Suprapubic skin (tissue), 4 donors: ENCODE measurements at regions not wholly inside any gene's neighbourhood (a gene's known extent, or its start where the extent isn't known, plus 50 kb on each side); places are given as distances from the start of the nearest gene placed in this dataset.
"Not testable (repeated sequence)": the region's sequence is repeated elsewhere in the genome, so short reads cannot be mapped to it uniquely, and the experiment has no call there.

Experiments
- DNase-seq, 2 donors: peaks; one replicate each; pipeline ENCODE4 v3.0.0-alpha.2; 2019; ENCODE audit warnings: low spot score in 2 of 2
- H3K27ac ChIP-seq: fragments of 200-600 bp; sonication (generic); one replicate; pipeline ENCODE4 v1.5.1; 2019
- H3K27me3 ChIP-seq: fragments of 200-600 bp; sonication (generic); one replicate; pipeline ENCODE4 v1.5.1; 2019
- H3K36me3 ChIP-seq: fragments of 200-600 bp; sonication (generic); one replicate; pipeline ENCODE4 v1.5.1; 2019
- H3K4me1 ChIP-seq: fragments of 200-600 bp; sonication (generic); one replicate; pipeline ENCODE4 v1.5.1; 2019
- H3K4me3 ChIP-seq: fragments of 200-600 bp; sonication (generic); one replicate; pipeline ENCODE4 v1.5.1; 2019; ENCODE audit warnings: mild to moderate bottlenecking
- H3K9me3 ChIP-seq: fragments of 200-600 bp; sonication (generic); one replicate; pipeline ENCODE4 v1.5.1; 2019
- CTCF ChIP-seq, 2 donors: fragments of 200-600 bp in 1 of 2; fragments of 450-650 bp in 1 of 2; sonication (generic) in 1 of 2; IDR thresholded peaks; one replicate each; pipeline ENCODE4 v1.5.1; 2016 to 2019; ENCODE audit warnings: antibody characterized with exemption in 2 of 2, mild to moderate bottlenecking in 1 of 2, moderate library complexity in 1 of 2
- EP300 ChIP-seq: sonication (generic); formaldehyde crosslinking; IDR thresholded peaks from one replicate; pipeline ENCODE4 v1.6.1; 2017; ENCODE audit warnings: antibody characterized with exemption
- POLR2A ChIP-seq, 2 donors: fragments of 450-650 bp; IDR thresholded peaks; one replicate each; pipeline ENCODE4 v1.6.1; 2017; ENCODE audit warnings: antibody characterized with exemption in 2 of 2, mild to moderate bottlenecking in 2 of 2, moderate library complexity in 2 of 2
- POLR2AphosphoS5 ChIP-seq, 3 donors: sonication (generic); formaldehyde crosslinking; IDR thresholded peaks; one replicate each; pipeline ENCODE4 v1.6.1; 2017; ENCODE audit warnings: antibody characterized with exemption in 3 of 3
- WGBS: methylation state at CpG from one replicate; pipeline ENCODE4 v1.1.5; 2018; 5-methylcytosine and 5-hydroxymethylcytosine counted together

DNA sequence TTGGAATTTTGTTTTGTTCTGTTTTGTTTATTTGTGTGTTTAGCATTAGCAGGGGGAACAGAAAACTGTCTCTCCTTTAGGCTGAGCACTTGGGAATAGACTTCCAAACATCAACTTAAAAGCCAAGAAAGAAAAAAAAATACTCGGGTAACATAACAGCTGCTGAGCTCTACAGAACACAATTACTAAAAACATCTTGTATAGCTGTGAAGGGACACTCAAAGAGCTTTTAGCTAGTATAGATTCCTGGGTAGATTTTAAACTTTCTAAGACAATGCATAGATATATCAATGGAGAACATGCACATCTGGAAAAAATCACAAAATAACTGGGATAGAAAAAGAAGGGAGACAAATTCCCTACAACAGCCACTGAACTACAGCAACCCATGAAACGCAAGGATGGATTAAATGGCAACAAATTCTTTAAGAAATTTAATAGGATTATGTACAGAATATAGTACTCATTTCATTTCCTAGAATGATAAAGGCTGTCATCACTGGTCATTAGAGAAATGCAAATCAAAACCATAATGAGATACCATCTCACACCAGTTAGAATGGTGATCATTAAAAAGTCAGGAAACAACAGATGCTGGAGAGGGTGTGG lies 174.3 kb upstream of the KRR1 start:
- no peak overlapping the region for H3K27ac ChIP-seq
- no peaks in the 10 kb centered on the region for H3K9me3 ChIP-seq
- H3K36me3 ChIP-seq: no peaks in the 10 kb centered on the region
- peaks cover 7% of the 10 kb centered on the region for H3K4me1 ChIP-seq
- no peaks in the 10 kb centered on the region for H3K27me3 ChIP-seq
- DNase-seq: no peak
- no peak for TF ChIP-seq POLR2AphosphoS5 (IDR thresholded peaks at IDR 0.05)
- no peak for TF ChIP-seq CTCF (IDR thresholded peaks at IDR 0.05)
- WGBS: 56% methylated on average over 2 of the region's 2 CpGs
- H3K4me3 ChIP-seq: no peak overlapping the region

DNA sequence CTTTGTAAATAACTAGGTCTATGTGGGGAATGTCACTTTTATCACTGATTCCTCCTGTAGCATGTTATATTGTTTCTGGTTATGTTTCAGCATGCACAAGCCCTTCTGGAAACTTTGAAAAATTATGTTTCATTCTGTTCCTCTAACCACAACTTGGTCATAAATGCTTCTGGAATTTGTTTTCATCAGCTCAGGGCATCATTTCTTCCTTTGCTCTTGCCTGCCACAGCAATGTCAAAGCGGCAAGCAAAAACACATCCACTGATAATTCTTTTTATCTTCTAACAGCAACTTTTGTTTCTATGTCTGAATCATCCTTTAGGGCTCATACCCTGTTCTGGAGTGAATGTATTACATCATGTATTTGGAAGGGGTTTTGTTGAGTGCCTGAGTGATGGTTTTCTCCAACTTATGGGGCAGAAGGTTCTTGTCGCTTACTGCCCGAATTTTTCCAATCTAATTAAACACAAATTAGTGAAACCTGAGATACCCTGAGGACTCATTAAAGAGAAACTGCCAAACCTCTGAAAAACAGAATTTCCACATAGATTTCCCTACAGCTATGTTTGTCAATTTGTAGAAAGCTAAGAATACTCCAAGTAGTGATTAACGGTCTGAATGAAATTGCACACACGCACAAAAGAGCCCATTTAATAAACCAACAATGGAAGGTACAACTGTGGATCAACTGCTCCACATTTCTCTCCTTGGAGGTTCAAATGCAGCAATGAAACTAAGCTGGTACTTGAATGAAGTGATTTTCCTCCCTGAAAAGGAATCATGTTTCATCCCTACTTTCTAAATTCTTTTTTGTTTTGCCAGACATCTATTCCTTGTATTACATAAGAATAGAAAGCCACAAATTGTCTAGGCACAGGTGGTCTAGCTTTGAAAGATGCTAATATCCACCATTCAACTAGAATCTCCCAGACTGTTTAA lies 173.5 kb upstream of the KRR1 start:
- no peak for TF ChIP-seq POLR2AphosphoS5 (IDR thresholded peaks at IDR 0.05)
- no peak for TF ChIP-seq EP300
- no peak for TF ChIP-seq CTCF (IDR thresholded peaks at IDR 0.05)
- TF ChIP-seq POLR2A (IDR thresholded peaks at IDR 0.05): no peak
- H3K36me3 ChIP-seq: no peaks in the 10 kb centered on the region
- WGBS: 44% methylated on average over 5 of the region's 5 CpGs
- H3K9me3 ChIP-seq: no peaks in the 10 kb centered on the region
- DNase-seq: no peak
- H3K4me1 ChIP-seq: peaks cover 3% of the 10 kb centered on the region
- H3K27me3 ChIP-seq: no peaks in the 10 kb centered on the region
- no peak overlapping the region for H3K4me3 ChIP-seq
- H3K27ac ChIP-seq: no peak overlapping the region

DNA sequence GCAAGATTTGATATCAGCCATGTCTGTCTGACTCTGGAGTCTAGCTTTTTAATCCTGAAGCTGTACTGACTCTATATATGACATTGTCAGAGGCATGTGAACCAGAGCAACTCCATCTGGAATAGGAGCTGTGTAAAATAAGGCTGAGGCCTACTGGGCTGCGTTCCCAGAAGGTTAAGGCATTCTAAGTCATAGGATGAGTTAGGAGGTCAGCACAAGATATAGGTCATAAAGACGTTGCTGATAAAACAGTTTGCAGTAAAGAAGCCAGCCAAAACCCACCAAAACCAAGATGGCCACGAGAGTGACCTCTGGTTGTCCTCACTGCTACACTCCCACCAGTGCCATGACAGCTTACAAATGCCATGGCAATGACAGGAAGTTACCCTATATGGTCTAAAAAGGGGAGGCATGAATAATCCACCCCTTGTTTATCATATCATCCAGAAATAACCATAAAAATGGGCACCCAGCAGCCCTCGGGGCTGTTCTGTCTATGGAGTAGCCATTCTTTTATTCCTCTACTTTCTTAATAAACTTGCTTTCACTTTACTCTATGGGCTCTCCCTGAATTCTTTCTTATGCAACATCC lies 172.7 kb upstream of the KRR1 start:
- H3K36me3 ChIP-seq, H3K9me3 ChIP-seq, H3K4me3 ChIP-seq, H3K4me1 ChIP-seq, H3K27me3 ChIP-seq, DNase-seq, H3K27ac ChIP-seq: not testable (repeated sequence)
- WGBS: 67% methylated on average over 4 of the region's 4 CpGs

- DNase-seq: no peak
- H3K36me3 ChIP-seq: no peaks in the 10 kb centered on the region
- no peaks in the 10 kb centered on the region for H3K9me3 ChIP-seq
- 88% methylated on average over 2 of the region's 2 CpGs for WGBS
- H3K4me3 ChIP-seq: no peak overlapping the region
- H3K27me3 ChIP-seq: no peaks in the 10 kb centered on the region
- H3K4me1 ChIP-seq: peaks cover 3% of the 10 kb centered on the region
- TF ChIP-seq EP300: no peak
- no peak for TF ChIP-seq POLR2A (IDR thresholded peaks at IDR 0.05)
- TF ChIP-seq CTCF (IDR thresholded peaks at IDR 0.05): no peak
- no peak for TF ChIP-seq POLR2AphosphoS5 (IDR thresholded peaks at IDR 0.05)
- H3K27ac ChIP-seq: no peak overlapping the region
These were observed 171.8 kb upstream of the KRR1 start for GRCh38 chr12:75683220-75683619.

GRCh38 chr12:75677522-75677921 lies 166.1 kb upstream of the KRR1 start:
- H3K36me3 ChIP-seq: no peaks in the 10 kb centered on the region
- H3K4me1 ChIP-seq: no peaks in the 10 kb centered on the region
- H3K4me3 ChIP-seq: no peak overlapping the region
- DNase-seq: no peak
- WGBS: 96% methylated on average over 5 of the region's 5 CpGs
- TF ChIP-seq EP300 (no peak), POLR2AphosphoS5 (IDR thresholded peaks at IDR 0.05) (no peak), POLR2A (IDR thresholded peaks at IDR 0.05) (no peak), CTCF (IDR thresholded peaks at IDR 0.05) (no peak)
- no peak overlapping the region for H3K27ac ChIP-seq
- H3K9me3 ChIP-seq: no peaks in the 10 kb centered on the region
- no peaks in the 10 kb centered on the region for H3K27me3 ChIP-seq
